ENCODE measurements at regions not wholly inside any gene's neighbourhood (a gene's known extent, or its start where the extent isn't known, plus 50 kb on each side); places are given as distances from the start of the nearest gene placed in this dataset.

DNA sequence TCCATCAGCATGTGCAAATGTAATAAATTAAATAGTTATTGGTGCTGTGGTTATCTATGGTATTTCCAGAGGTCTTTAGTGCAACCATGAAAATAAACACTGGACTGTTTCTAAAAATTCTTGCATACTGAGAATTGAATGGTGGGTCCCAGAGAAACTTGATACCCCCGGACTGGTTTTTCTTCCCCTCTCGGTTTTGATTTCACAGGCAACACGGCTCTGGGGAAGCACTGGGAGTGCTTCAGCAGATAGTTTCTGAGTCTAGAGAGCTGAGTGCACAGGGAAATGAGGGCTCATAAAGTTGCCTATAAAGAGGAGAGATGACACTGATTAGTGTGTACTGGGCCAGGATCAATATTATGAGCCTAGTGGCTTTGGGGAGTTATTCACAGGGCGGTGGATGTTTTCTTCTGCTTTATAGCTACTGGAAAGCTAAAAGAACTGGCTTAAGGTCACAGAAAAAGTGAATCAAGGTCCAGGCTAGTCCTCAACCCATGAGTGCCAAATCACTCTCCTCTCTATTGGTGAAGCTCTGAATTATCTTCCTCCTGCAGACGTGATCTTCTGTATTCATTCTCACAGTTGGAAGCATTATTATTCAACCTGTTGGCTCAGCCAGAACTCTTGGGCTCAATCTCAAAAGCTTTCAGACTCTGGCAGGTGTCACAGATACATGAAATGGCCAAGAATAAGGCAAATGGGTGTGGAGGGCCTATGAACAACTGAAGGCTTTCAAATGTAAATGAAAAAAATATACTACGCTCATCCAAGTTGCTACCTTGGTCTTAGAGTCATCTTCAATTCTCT, 170.2 kb upstream of the HMHB1 start:
- Histone ChIP-seq H3K4me3 (no peak overlapping the region), H3K9me3 (no peaks in the 10 kb centered on the region), H3K36me3 (ENCODE audit: low read depth) (no peaks in the 10 kb centered on the region), H3K4me1 (ENCODE audit: low read depth) (no peaks in the 10 kb centered on the region)
- ATAC-seq = no peak
- TF ChIP-seq, protein P1, sequence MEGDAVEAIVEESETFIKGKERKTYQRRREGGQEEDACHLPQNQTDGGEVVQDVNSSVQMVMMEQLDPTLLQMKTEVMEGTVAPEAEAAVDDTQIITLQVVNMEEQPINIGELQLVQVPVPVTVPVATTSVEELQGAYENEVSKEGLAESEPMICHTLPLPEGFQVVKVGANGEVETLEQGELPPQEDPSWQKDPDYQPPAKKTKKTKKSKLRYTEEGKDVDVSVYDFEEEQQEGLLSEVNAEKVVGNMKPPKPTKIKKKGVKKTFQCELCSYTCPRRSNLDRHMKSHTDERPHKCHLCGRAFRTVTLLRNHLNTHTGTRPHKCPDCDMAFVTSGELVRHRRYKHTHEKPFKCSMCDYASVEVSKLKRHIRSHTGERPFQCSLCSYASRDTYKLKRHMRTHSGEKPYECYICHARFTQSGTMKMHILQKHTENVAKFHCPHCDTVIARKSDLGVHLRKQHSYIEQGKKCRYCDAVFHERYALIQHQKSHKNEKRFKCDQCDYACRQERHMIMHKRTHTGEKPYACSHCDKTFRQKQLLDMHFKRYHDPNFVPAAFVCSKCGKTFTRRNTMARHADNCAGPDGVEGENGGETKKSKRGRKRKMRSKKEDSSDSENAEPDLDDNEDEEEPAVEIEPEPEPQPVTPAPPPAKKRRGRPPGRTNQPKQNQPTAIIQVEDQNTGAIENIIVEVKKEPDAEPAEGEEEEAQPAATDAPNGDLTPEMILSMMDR (IDR thresholded peaks at IDR 0.05) = no peak
- DNase-seq = no peak
- intact Hi-C loops (cut with DNase I, micrococcal nuclease) = no loop called here

DNA sequence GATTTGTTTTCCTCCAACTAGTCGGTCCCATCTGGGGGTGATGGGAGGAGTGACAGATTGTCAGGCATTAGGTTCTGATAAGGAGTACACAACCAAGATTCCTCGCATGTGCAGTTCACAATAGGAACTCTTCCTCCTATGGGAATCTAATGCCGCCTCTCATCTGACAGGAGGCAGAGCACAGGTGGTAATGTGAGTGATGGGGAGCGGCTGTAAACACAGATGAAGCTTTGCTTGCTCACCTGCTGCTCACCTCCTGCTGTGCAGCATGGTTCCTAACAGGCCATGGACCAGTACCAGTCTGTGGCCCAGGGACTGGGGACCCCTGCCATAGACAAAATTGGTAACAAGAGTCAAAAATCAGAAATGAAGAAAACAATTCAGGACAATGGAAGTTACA, 173.3 kb upstream of the HMHB1 start:
- DNase-seq = no peak
- H3K36me3 ChIP-seq (ENCODE audit: low read depth) = no peaks in the 10 kb centered on the region
- H3K4me1 ChIP-seq (ENCODE audit: low read depth) = no peaks in the 10 kb centered on the region
- H3K9me3 ChIP-seq = no peaks in the 10 kb centered on the region
- ATAC-seq = no peak
- intact Hi-C loops (cut with DNase I, micrococcal nuclease) = no loop called here
- no peak overlapping the region for H3K4me3 ChIP-seq
- TF ChIP-seq, protein P1 (IDR thresholded peaks at IDR 0.05) = no peak

DNA sequence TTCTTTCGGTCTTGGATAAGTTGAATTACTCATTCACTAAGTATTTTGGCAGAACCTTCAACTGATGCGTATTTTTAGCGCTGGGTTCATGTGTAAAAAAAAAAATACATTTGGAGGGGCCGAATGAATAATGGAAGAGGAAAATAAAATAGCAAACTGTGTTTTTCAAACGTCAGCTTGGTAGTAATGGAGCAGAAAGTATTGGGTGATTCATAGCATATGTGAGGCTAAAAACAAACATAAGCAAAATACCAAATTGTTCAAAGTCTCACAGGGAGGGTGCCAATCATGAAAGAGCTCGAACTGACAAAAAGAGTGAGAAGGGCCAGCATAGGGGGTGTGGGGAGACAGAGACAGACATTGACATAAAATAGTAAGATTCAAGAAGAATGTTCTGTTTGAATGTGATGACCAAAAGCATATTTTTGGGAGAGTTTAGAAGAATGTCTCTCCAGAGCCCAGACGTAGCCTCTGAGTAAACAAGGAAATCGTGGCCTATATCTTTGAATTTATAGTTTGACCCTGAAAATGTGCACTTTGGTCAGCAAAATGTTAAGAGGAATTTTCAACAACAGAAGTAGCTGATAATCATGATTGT, 174.9 kb upstream of the HMHB1 start:
- no peak overlapping the region for H3K4me3 ChIP-seq
- H3K9me3 ChIP-seq = no peaks in the 10 kb centered on the region
- no peaks in the 10 kb centered on the region for H3K4me1 ChIP-seq (ENCODE audit: low read depth)
- no peaks in the 10 kb centered on the region for H3K36me3 ChIP-seq (ENCODE audit: low read depth)
- intact Hi-C loops (cut with DNase I, micrococcal nuclease) = no loop called here
- DNase-seq (no peak), ATAC-seq (no peak)
- TF ChIP-seq, protein P1 (IDR thresholded peaks at IDR 0.05) = no peak

DNA sequence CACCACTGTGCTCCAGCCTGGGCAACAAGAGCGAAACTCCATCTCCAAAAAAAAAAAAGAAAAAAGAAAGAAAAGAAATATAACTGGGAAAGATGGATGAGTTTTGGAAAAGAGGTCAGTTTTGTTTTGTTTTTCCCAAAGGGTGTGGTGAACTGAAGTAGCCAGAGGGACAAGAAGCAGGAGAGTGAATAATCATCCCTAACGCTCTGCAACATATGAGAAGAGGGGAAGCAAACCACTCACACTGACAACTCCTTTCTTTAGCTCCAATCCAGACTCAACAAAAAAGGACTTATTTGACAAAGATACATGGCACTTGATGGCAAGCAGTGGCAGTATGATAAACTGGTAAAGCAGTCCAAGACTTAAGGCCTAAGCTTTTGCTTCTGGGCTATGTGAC, 176.1 kb upstream of the HMHB1 start:
- H3K9me3 ChIP-seq = no peaks in the 10 kb centered on the region
- H3K4me3 ChIP-seq = no peak overlapping the region
- TF ChIP-seq, protein P1 (IDR thresholded peaks at IDR 0.05) = no peak
- H3K4me1 ChIP-seq (ENCODE audit: low read depth) = no peaks in the 10 kb centered on the region
- no peak for DNase-seq
- no peaks in the 10 kb centered on the region for H3K36me3 ChIP-seq (ENCODE audit: low read depth)
- intact Hi-C loops (cut with DNase I, micrococcal nuclease) = no loop called here
- ATAC-seq = no peak

DNA sequence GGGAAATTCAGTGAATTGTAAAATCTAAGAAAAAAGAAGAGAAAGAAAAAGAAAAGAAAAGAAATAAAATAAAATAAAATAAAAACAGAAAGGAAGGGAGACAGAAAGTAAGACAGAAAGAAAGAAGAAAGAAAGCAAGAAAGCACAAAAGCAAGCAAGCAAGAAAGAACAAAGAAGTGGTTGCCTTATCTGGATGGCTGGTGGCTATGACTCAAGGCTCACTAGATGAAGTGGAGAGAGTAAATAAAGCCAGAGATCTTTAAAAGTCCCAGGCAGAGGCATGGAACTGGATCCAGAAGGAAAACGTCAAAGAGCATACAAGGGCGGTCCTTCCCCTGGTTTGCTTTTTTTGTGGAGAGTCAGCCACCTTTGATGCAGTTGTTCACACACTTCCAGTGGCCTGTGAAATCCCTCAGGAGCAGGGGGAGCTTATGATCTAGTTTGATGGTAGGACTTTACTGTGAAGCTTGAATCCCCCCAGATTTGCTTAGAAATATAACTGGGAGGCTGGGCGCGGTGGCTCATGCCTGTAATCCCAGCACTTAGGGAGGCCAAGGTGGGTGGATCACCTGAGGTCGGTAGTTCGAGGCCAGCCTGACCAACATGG, 176.7 kb upstream of the HMHB1 start:
- ATAC-seq (peak; percentile 23), DNase-seq (no peak)
- Histone ChIP-seq H3K4me1 (ENCODE audit: low read depth) (no peaks in the 10 kb centered on the region), H3K9me3 (no peaks in the 10 kb centered on the region), H3K4me3 (no peak overlapping the region), H3K36me3 (ENCODE audit: low read depth) (no peaks in the 10 kb centered on the region)
- intact Hi-C loops (cut with DNase I, micrococcal nuclease) = no loop called here
- TF ChIP-seq, protein P1 (IDR thresholded peaks at IDR 0.05) = no peak
